Muscle of back (tissue), 3 donors: ENCODE measurements at regions not wholly inside any gene's neighbourhood (a gene's known extent, or its start where the extent isn't known, plus 50 kb on each side); places are given as distances from the start of the nearest gene placed in this dataset.
A peak's percentile ranks its signal among the peaks of the same experiment; 100 is the strongest.

Experiments
- DNase-seq, 3 donors: peaks; one replicate each; pipeline versions ENCODE4 v3.0.0 to v3.0.0-alpha.2; 2013

DNA sequence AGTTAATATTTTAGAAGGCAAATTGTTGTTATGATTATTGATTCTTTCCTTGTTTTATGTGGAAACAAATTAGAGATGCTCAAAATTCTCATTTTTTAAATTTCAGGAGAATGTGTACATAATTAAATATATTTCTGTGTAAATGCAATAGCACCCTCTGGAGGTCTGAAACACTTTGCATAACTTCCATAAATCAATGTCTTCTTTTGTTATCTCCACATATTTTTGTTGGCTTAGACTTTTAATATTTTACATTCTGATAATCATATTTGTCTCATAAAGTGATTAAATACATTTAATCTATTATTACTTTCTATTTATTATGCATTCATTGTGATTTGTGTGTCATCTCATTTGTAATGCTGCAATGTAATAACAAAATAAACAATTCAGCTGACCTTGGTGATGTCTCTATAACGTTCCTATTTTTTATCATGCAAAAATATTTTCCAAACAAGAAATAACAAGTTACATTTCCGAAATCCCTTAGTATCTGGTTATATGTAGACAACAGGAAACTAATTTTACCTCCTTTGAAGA lies 201.8 kb upstream of the GALNT5 start:
- peak in 2 of 3 donors; percentile 13 to 33 for DNase-seq

DNA sequence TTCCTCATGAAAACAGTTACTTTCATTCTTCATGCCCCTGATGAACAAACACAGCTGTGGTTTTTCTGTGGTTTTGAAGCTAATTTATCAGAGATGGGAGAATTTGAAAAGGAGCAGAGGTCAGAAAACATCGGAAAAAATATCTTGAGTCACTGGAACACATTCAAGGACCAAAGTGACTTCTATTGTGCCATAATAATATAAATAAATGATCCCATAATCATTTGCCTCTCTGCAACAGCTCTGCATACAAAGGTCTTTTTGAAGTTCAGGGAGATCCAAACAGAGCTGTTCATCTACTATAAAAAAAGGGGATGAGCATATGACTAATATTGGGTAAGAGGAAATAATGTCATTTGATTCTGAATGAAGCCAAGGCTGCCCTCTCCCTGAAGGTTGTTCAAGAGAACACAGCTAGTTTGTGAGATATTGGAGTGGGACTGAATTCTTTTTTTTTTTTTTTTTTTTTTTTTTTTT lies 201.3 kb upstream of the GALNT5 start:
- DNase-seq: peak in 1 of 3 donors; percentile 10

GRCh38 chr2:157058161-157058560 lies 199.3 kb upstream of the GALNT5 start:
- no peak for DNase-seq

DNA sequence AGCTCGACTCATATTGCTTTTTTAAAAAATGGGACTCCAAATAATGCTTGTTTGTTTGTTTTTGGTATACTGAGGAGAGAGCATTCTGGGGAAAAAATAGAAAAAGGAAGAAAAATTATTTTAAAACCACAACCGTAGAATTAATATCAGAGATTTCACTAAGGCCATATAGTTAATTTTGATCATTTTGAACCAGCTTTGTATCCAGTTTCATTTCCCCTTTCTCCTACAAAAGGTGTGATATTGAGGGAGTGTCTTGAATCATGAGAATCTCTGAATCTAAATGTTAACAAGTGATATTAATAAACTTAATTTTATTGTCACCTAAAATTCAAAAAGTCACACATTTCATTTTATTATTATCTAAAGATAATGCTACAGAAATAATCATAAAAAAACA lies 198.5 kb upstream of the GALNT5 start:
- no peak for DNase-seq

GRCh38 chr2:157061799-157062198 lies 195.7 kb upstream of the GALNT5 start:
- DNase-seq: no peak

- DNase-seq: no peak
Measured at GRCh38 chr2:157067562-157067961, 189.9 kb upstream of the GALNT5 start.

DNA sequence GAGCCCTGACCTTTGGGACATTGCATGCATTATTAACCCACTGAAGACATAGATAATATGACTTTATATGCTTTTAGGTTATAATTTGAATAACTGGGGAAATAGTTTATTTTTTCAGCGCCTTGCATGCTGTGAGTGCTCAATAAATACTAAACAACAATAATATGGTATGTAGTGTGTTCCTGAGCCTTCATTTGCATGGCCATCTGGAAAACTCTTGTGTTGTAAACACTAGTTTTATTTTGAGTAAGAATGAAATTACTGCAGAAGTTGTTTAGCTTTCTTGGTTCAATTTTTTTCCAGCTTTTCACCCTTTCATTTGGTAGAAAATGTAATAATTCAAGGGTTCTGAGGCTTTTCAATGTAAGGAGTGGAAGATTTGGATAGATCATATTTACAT lies 189.3 kb upstream of the GALNT5 start:
- DNase-seq: no peak

DNA sequence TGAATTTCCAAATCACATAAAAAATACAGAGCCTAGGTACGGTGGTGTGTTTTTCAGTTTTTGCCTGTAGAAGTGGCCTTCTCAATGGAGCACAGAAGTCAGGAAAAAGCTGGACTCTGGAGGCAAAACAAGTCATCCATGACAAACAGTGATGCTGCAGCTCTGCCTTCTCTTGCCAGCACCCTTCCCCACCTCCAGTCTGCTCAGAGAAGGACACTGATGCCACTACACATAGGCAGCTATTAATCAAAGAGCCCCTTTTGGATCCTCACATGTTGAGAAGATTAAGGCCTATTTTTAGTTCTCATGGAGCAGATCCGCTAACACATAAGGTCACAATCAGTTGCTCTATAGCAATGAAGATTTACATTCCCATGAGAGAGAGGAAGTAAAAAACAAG lies 181.6 kb upstream of the GALNT5 start:
- no peak for DNase-seq

GRCh38 chr2:157076526-157077161 lies 180.9 kb upstream of the GALNT5 start:
- DNase-seq: no peak

DNA sequence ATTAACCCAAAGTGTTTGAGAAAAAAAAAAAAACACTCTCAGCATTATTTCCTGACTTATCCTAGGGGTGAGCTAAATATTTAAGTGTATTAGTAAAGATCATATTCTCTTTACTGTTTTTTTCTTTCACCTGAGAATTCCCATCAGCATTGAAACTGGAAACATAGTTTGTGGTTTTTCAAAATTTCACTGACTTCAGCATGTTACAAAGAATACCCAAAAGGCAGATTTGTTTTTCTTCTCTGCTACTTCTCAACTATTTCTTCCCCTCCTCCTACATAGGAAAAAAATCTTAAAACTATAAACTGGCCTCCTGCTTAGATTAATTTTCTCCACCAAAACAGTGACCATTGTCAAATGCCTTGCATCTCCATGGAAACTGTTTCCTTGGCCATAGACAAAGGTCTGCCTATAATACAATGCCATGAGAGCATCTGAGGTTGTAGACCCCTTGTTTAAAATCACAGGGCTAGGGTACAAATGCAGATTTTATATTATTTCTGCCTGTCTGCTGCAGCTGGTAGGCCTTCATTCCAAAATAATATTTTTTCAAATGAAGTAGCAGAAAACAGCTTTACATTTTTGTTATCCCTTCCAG lies 179.7 kb upstream of the GALNT5 start:
- DNase-seq: no peak

GRCh38 chr2:157082950-157083349 lies 174.6 kb upstream of the GALNT5 start:
- no peak for DNase-seq

DNA sequence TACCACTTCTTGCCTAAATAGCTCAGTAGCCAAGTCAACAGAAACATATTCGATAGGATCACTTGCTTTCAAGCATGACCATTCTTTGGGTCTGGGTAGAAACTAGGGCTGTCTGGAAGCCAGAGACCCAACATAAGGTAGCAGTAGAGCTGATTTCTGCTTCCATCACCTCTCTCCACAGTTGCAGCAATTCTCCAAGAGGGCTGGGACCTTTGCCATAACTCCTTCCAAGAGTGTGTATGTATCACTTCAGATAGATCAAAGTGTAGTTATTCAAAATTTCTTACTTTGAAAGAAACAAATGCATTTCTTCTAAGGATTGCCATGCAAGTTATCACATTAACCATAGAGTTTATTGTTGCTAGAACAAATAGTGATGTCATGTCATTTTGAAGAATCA lies 172.0 kb upstream of the GALNT5 start:
- DNase-seq: no peak

GRCh38 chr2:157087373-157088002 lies 170.0 kb upstream of the GALNT5 start:
- DNase-seq: peak; percentile 13 to 28 (median 22)

- DNase-seq: no peak
Measured at GRCh38 chr2:157093666-157094065, 163.8 kb upstream of the GALNT5 start.

DNA sequence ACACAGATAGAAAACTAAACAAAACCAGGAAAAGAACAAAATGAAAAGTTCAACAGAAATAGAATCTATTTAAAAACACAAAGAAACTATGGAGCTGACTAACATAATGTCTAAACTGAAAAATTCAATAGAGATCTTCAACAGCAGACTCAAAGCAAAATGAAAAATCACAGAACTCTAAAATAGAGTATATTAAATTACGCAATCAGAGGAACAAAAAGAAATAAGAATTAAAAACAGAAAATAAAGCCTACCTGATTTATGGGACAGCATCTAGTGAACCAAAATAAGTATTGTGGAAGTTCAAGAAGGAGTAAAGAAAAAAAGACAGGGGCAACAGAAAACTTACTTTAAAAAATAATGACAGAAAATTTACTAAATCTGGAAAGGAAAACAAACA lies 152.1 kb upstream of the GALNT5 start:
- no peak for DNase-seq

DNA sequence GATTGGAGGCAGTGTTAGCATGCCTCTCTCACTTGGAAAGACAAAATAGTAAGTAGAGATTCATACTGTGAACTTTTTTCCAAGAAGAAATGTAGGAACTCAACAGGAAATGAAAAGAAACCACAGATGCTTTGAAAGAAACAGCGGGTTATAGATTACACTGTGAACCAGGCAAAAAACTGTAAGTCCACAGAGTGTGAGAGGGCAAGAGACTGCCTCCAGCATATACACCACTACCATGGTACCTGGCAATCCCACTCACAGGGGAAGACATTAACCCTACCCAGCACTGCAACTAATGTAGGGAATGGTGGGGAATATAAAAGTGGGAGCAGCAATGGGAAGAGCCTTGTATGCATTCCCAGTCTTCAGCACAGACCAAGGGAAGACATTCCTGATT lies 150.6 kb upstream of the GALNT5 start:
- DNase-seq: no peak

DNA sequence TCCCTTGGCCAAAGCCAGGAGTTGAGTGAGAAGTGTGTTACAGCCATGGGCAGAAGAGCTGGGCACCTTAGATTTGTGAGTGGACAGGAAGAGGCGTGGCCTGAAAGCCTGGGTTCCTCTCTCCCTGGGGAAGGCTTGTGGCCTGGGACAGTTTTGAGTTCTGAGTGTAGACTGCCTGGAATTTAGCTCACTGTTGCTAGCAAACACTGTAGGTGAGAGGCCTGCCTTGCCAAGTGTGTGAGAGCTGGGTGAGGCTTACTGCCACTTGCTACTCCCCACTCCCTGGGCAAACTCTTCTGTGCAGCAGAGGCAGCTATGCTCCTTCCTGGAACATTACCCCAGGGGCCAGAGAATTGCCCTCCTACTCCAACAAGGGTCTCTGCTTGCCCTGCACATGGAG lies 150.0 kb upstream of the GALNT5 start:
- no peak for DNase-seq

DNA sequence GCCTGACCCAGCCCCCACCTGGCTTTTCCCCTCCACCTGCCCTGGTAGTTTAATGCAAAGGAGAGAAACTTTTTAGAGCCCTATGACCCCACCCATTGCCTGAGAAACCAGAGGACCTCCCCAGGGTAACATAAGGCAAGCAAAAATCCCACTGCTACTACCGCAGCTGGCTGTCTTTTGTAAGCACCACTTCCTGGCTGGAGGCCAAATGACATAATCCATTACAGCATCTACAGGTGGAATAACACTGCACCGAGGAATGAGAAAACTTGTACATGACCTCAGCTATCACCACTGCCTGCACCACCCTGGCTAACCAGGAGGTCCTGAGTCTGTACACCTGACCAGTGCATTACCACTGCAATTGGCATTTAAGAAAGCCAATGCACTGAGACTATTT lies 149.6 kb upstream of the GALNT5 start:
- no peak for DNase-seq

- DNase-seq: no peak
Measured at GRCh38 chr2:157122776-157123175, 134.7 kb upstream of the GALNT5 start.

DNA sequence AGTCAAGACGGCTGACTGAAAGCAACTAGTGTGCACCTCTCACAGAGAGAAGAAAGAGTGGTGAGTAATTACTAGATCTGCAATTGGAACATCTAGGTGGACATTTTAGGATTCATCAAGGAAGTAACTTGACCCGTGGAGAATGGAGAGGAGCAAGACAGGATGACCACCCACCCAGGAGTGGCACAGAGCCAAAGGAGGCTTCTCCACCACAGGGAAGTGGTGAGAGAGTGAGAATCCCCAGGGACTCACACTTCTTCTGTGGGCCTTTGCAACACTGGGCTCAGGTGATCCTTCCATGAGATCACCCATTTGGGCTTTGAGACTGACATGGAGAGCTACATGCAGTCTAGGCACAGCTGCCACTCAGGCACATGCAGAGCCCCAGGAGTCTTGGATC lies 132.8 kb upstream of the GALNT5 start:
- DNase-seq: no peak

- DNase-seq: no peak
Measured at GRCh38 chr2:157125685-157126084, 131.8 kb upstream of the GALNT5 start.

GRCh38 chr2:157127249-157128012 lies 130.1 kb upstream of the GALNT5 start:
- no peak for DNase-seq
